ENCODE measurements at regions not wholly inside any gene's neighbourhood (a gene's known extent, or its start where the extent isn't known, plus 50 kb on each side); places are given as distances from the start of the nearest gene placed in this dataset.
"Not testable (repeated sequence)": the region's sequence is repeated elsewhere in the genome, so short reads cannot be mapped to it uniquely, and the experiment has no call there.

- H3K4me1 ChIP-seq (ENCODE audit: control insufficient read depth, insufficient read depth, low read length); H3K27me3 ChIP-seq (ENCODE audit: control insufficient read depth, insufficient read depth, low read length, poor library complexity, severe bottlenecking): not testable (repeated sequence)
- WGBS, 2 experiments: 89% methylated on average over 11 to 22 of the region's 29 CpGs
These were observed 81.1 kb downstream of the YTHDF1 start for GRCh38 chr20:63134711-63135361.

GRCh38 chr20:63134201-63134612 is 81.7 kb downstream of the YTHDF1 start:
- no peaks in the 10 kb centered on the region for H3K4me1 ChIP-seq (ENCODE audit: control insufficient read depth, insufficient read depth, low read length)
- no peaks in the 10 kb centered on the region for H3K9me3 ChIP-seq (ENCODE audit: control insufficient read depth, low read length)
- peaks cover 14% of the 10 kb centered on the region for H3K27me3 ChIP-seq (ENCODE audit: control insufficient read depth, insufficient read depth, low read length, poor library complexity, severe bottlenecking)
- H3K27ac ChIP-seq (ENCODE audit: insufficient read depth, low read depth, low read length, poor library complexity, severe bottlenecking): no peak overlapping the region
- 90% methylated on average over 19 of the region's 19 CpGs for WGBS, 2 experiments
- no peak overlapping the region for H3K4me3 ChIP-seq (ENCODE audit: insufficient read depth, low read depth, low read length)
- H3K36me3 ChIP-seq (ENCODE audit: control insufficient read depth, insufficient read depth, low read length): no peaks in the 10 kb centered on the region

More at GRCh38 chr20:63134711-63135361, 81.1 kb downstream of the YTHDF1 start:
- not testable (repeated sequence) for H3K36me3 ChIP-seq (ENCODE audit: control insufficient read depth, insufficient read depth, low read length); H3K4me3 ChIP-seq (ENCODE audit: insufficient read depth, low read depth, low read length); H3K27ac ChIP-seq (ENCODE audit: insufficient read depth, low read depth, low read length, poor library complexity, severe bottlenecking); H3K9me3 ChIP-seq (ENCODE audit: control insufficient read depth, low read length)

- H3K4me1 ChIP-seq (ENCODE audit: control insufficient read depth, insufficient read depth, low read length): no peaks in the 10 kb centered on the region
- WGBS, 2 experiments: 90 to 92% methylated on average over 15 of the region's 15 CpGs
- H3K27ac ChIP-seq (ENCODE audit: insufficient read depth, low read depth, low read length, poor library complexity, severe bottlenecking): no peak overlapping the region
- peaks cover 17% of the 10 kb centered on the region for H3K27me3 ChIP-seq (ENCODE audit: control insufficient read depth, insufficient read depth, low read length, poor library complexity, severe bottlenecking)
- no peak overlapping the region for H3K4me3 ChIP-seq (ENCODE audit: insufficient read depth, low read depth, low read length)
- no peaks in the 10 kb centered on the region for H3K36me3 ChIP-seq (ENCODE audit: control insufficient read depth, insufficient read depth, low read length)
- H3K9me3 ChIP-seq (ENCODE audit: control insufficient read depth, low read length): no peaks in the 10 kb centered on the region
These were observed 82.3 kb downstream of the YTHDF1 start for GRCh38 chr20:63133481-63134091.

- WGBS, 2 experiments: 91 to 92% methylated on average over 29 of the region's 29 CpGs
- no peaks in the 10 kb centered on the region for H3K9me3 ChIP-seq (ENCODE audit: control insufficient read depth, low read length)
- H3K27ac ChIP-seq (ENCODE audit: insufficient read depth, low read depth, low read length, poor library complexity, severe bottlenecking): no peak overlapping the region
- no peak overlapping the region for H3K4me3 ChIP-seq (ENCODE audit: insufficient read depth, low read depth, low read length)
- H3K4me1 ChIP-seq (ENCODE audit: control insufficient read depth, insufficient read depth, low read length): no peaks in the 10 kb centered on the region
- H3K27me3 ChIP-seq (ENCODE audit: control insufficient read depth, insufficient read depth, low read length, poor library complexity, severe bottlenecking): peaks cover 20% of the 10 kb centered on the region
- no peaks in the 10 kb centered on the region for H3K36me3 ChIP-seq (ENCODE audit: control insufficient read depth, insufficient read depth, low read length)
These were observed 83.0 kb downstream of the YTHDF1 start for GRCh38 chr20:63132715-63133471.

GRCh38 chr20:63132131-63132714 is 83.7 kb downstream of the YTHDF1 start:
- no peaks in the 10 kb centered on the region for H3K9me3 ChIP-seq (ENCODE audit: control insufficient read depth, low read length)
- no peak overlapping the region for H3K4me3 ChIP-seq (ENCODE audit: insufficient read depth, low read depth, low read length)
- no peaks in the 10 kb centered on the region for H3K36me3 ChIP-seq (ENCODE audit: control insufficient read depth, insufficient read depth, low read length)
- H3K27ac ChIP-seq (ENCODE audit: insufficient read depth, low read depth, low read length, poor library complexity, severe bottlenecking): no peak overlapping the region
- H3K4me1 ChIP-seq (ENCODE audit: control insufficient read depth, insufficient read depth, low read length): no peaks in the 10 kb centered on the region
- peaks cover 20% of the 10 kb centered on the region for H3K27me3 ChIP-seq (ENCODE audit: control insufficient read depth, insufficient read depth, low read length, poor library complexity, severe bottlenecking)
- WGBS, 2 experiments: 92 to 93% methylated on average over 17 of the region's 17 CpGs

GRCh38 chr20:63130658-63131577 is 85.0 kb downstream of the YTHDF1 start:
- Histone ChIP-seq H3K27ac (ENCODE audit: insufficient read depth, low read depth, low read length, poor library complexity, severe bottlenecking) (no peak overlapping the region), H3K27me3 (ENCODE audit: control insufficient read depth, insufficient read depth, low read length, poor library complexity, severe bottlenecking) (peaks cover 20% of the 10 kb centered on the region), H3K4me3 (ENCODE audit: insufficient read depth, low read depth, low read length) (no peak overlapping the region), H3K4me1 (ENCODE audit: control insufficient read depth, insufficient read depth, low read length) (no peaks in the 10 kb centered on the region), H3K36me3 (ENCODE audit: control insufficient read depth, insufficient read depth, low read length) (no peaks in the 10 kb centered on the region), H3K9me3 (ENCODE audit: control insufficient read depth, low read length) (no peaks in the 10 kb centered on the region)
- 79 to 81% methylated on average over 43 of the region's 43 CpGs for WGBS, 2 experiments

- Histone ChIP-seq H3K9me3 (ENCODE audit: control insufficient read depth, low read length) (no peaks in the 10 kb centered on the region), H3K27me3 (ENCODE audit: control insufficient read depth, insufficient read depth, low read length, poor library complexity, severe bottlenecking) (peaks cover 20% of the 10 kb centered on the region), H3K4me1 (ENCODE audit: control insufficient read depth, insufficient read depth, low read length) (no peaks in the 10 kb centered on the region), H3K36me3 (ENCODE audit: control insufficient read depth, insufficient read depth, low read length) (no peaks in the 10 kb centered on the region), H3K27ac (ENCODE audit: insufficient read depth, low read depth, low read length, poor library complexity, severe bottlenecking) (no peak overlapping the region), H3K4me3 (ENCODE audit: insufficient read depth, low read depth, low read length) (no peak overlapping the region)
- WGBS, 2 experiments: 35 to 37% methylated on average over 22 to 24 of the region's 28 CpGs
These were observed 85.8 kb downstream of the YTHDF1 start for GRCh38 chr20:63129991-63130657.

- no peaks in the 10 kb centered on the region for H3K4me1 ChIP-seq (ENCODE audit: control insufficient read depth, insufficient read depth, low read length)
- no peak overlapping the region for H3K4me3 ChIP-seq (ENCODE audit: insufficient read depth, low read depth, low read length)
- 89 to 92% methylated on average over 9 of the region's 9 CpGs for WGBS, 2 experiments
- peaks cover 20% of the 10 kb centered on the region for H3K27me3 ChIP-seq (ENCODE audit: control insufficient read depth, insufficient read depth, low read length, poor library complexity, severe bottlenecking)
- no peaks in the 10 kb centered on the region for H3K9me3 ChIP-seq (ENCODE audit: control insufficient read depth, low read length)
- H3K27ac ChIP-seq (ENCODE audit: insufficient read depth, low read depth, low read length, poor library complexity, severe bottlenecking): no peak overlapping the region
- no peaks in the 10 kb centered on the region for H3K36me3 ChIP-seq (ENCODE audit: control insufficient read depth, insufficient read depth, low read length)
These were observed 86.5 kb downstream of the YTHDF1 start for GRCh38 chr20:63129376-63129965.

GRCh38 chr20:63128956-63129355 is 87.0 kb downstream of the YTHDF1 start:
- Histone ChIP-seq H3K9me3 (ENCODE audit: control insufficient read depth, low read length) (no peaks in the 10 kb centered on the region), H3K27me3 (ENCODE audit: control insufficient read depth, insufficient read depth, low read length, poor library complexity, severe bottlenecking) (peaks cover 20% of the 10 kb centered on the region), H3K27ac (ENCODE audit: insufficient read depth, low read depth, low read length, poor library complexity, severe bottlenecking) (no peak overlapping the region), H3K4me1 (ENCODE audit: control insufficient read depth, insufficient read depth, low read length) (no peaks in the 10 kb centered on the region), H3K36me3 (ENCODE audit: control insufficient read depth, insufficient read depth, low read length) (no peaks in the 10 kb centered on the region), H3K4me3 (ENCODE audit: insufficient read depth, low read depth, low read length) (no peak overlapping the region)
- WGBS, 2 experiments: 91% methylated on average over 17 of the region's 17 CpGs

Measured in ectodermal cell (in vitro differentiated cells).